ENCODE measurements at regions not wholly inside any gene's neighbourhood (a gene's known extent, or its start where the extent isn't known, plus 50 kb on each side); places are given as distances from the start of the nearest gene placed in this dataset.
A peak's percentile ranks its signal among the peaks of the same experiment; 100 is the strongest.
"Not testable (repeated sequence)": the region's sequence is repeated elsewhere in the genome, so short reads cannot be mapped to it uniquely, and the experiment has no call there.

- no peak for DNase-seq
These were observed 152.1 kb upstream of the EEA1 start for GRCh38 chr12:93080994-93081809.

GRCh38 chr12:93081810-93082165 is 152.7 kb upstream of the EEA1 start:
- no peak for DNase-seq

- no peak for DNase-seq
These were observed 156.5 kb upstream of the EEA1 start for GRCh38 chr12:93085383-93086287.

GRCh38 chr12:93086288-93086727 is 157.2 kb upstream of the EEA1 start:
- no peak for DNase-seq

- no peak for DNase-seq
These were observed 158.9 kb upstream of the EEA1 start for GRCh38 chr12:93087840-93088610.

GRCh38 chr12:93089805-93090569 is 160.9 kb upstream of the EEA1 start:
- no peak for DNase-seq

GRCh38 chr12:93090731-93091172 is 161.7 kb upstream of the EEA1 start:
- DNase-seq, result no peak

- no peak for DNase-seq
These were observed 163.0 kb upstream of the EEA1 start for GRCh38 chr12:93091886-93092648.

- DNase-seq, result no peak
These were observed 163.5 kb upstream of the EEA1 start for GRCh38 chr12:93092649-93092945.

GRCh38 chr12:93093243-93093642 is 164.1 kb upstream of the EEA1 start:
- DNase-seq, result no peak

GRCh38 chr12:93094222-93094621 is 165.1 kb upstream of the EEA1 start:
- not testable (repeated sequence) for DNase-seq

- no peak for DNase-seq
These were observed 166.1 kb upstream of the EEA1 start for GRCh38 chr12:93094988-93095737.

- DNase-seq, result no peak
These were observed 168.3 kb upstream of the EEA1 start for GRCh38 chr12:93097417-93097816.

GRCh38 chr12:93098077-93098476 is 169.0 kb upstream of the EEA1 start:
- DNase-seq, result peak; percentile 70

GRCh38 chr12:93099792-93100191 is 170.7 kb upstream of the EEA1 start:
- no peak for DNase-seq

- no peak for DNase-seq
These were observed 171.5 kb upstream of the EEA1 start for GRCh38 chr12:93100610-93101009.

- DNase-seq, result no peak
These were observed 172.3 kb upstream of the EEA1 start for GRCh38 chr12:93101367-93101766.

GRCh38 chr12:93102312-93102711 is 173.2 kb upstream of the EEA1 start:
- no peak for DNase-seq

GRCh38 chr12:93102744-93103143 is 173.6 kb upstream of the EEA1 start:
- no peak for DNase-seq

GRCh38 chr12:93103154-93103553 is 174.1 kb upstream of the EEA1 start:
- no peak for DNase-seq

GRCh38 chr12:93104535-93104934 is 175.4 kb upstream of the EEA1 start:
- no peak for DNase-seq
